ENCODE measurements at regions not wholly inside any gene's neighbourhood (a gene's known extent, or its start where the extent isn't known, plus 50 kb on each side); places are given as distances from the start of the nearest gene placed in this dataset.

DNA sequence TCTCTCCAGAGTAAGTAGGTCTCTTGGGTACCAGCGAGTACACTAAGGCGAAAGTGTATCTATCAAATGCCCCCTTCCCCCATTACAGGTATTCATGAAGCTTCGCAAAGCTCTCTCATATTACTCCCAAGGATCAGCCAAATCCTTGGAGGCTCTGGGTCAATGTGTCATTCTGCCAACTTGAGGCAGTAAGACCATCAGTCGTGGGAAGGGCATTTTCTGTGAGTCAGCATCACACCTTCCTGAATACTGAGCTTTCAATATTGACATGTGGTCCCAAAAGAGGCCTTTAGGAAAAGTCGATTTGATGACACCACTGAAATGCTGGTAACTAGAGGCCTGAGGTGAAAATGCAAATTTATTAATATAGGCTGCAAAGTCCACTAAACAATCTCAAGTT lies 323.9 kb downstream of the LRIG3 start:
- H3K27ac ChIP-seq (ENCODE audit: low read depth, low read length): no peak overlapping the region
- no peaks in the 10 kb centered on the region for H3F3A ChIP-seq (ENCODE audit: insufficient read depth)
- H3K9me2 ChIP-seq (replicated peaks; ENCODE audit: insufficient read depth, low read length): no peaks in the 10 kb centered on the region
- TF ChIP-seq EZH2phosphoT487 (conservative IDR thresholded peaks at IDR 0.05; ENCODE audit: low read length): no peak
- TF ChIP-seq, protein P1, sequence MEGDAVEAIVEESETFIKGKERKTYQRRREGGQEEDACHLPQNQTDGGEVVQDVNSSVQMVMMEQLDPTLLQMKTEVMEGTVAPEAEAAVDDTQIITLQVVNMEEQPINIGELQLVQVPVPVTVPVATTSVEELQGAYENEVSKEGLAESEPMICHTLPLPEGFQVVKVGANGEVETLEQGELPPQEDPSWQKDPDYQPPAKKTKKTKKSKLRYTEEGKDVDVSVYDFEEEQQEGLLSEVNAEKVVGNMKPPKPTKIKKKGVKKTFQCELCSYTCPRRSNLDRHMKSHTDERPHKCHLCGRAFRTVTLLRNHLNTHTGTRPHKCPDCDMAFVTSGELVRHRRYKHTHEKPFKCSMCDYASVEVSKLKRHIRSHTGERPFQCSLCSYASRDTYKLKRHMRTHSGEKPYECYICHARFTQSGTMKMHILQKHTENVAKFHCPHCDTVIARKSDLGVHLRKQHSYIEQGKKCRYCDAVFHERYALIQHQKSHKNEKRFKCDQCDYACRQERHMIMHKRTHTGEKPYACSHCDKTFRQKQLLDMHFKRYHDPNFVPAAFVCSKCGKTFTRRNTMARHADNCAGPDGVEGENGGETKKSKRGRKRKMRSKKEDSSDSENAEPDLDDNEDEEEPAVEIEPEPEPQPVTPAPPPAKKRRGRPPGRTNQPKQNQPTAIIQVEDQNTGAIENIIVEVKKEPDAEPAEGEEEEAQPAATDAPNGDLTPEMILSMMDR (IDR thresholded peaks at IDR 0.05; ENCODE audit: insufficient read depth, low read length, poor library complexity, severe bottlenecking): no peak
- H3K9ac ChIP-seq (ENCODE audit: low read length): no peak overlapping the region
- H3K9me3 ChIP-seq (ENCODE audit: insufficient read depth, low read length): no peaks in the 10 kb centered on the region
- no peaks in the 10 kb centered on the region for H3K36me3 ChIP-seq (ENCODE audit: low read length)
- no peaks in the 10 kb centered on the region for H4K20me1 ChIP-seq (ENCODE audit: low read depth, low read length)
- no peaks in the 10 kb centered on the region for H3K27me3 ChIP-seq (ENCODE audit: low read length)
- H3K4me3 ChIP-seq (ENCODE audit: insufficient read depth, low read length, poor library complexity, severe bottlenecking): no peak overlapping the region
- no peaks in the 10 kb centered on the region for H3K79me2 ChIP-seq (ENCODE audit: insufficient read depth, low read length)
- H3K4me2 ChIP-seq (ENCODE audit: low read depth, low read length, poor library complexity, severe bottlenecking): no peak overlapping the region
- H2AFZ ChIP-seq (ENCODE audit: low read depth, low read length, severe bottlenecking): no peak overlapping the region

GRCh38 chr12:58601529-58601928 lies 318.8 kb downstream of the LRIG3 start:
- peaks cover 2% of the 10 kb centered on the region; the same call in 1 of the 2 replicates for H3K27me3 ChIP-seq (ENCODE audit: low read length)
- H2AFZ ChIP-seq (ENCODE audit: low read depth, low read length, severe bottlenecking): no peak overlapping the region
- no peaks in the 10 kb centered on the region for H3K9me3 ChIP-seq (ENCODE audit: insufficient read depth, low read length)
- H3K4me3 ChIP-seq (ENCODE audit: insufficient read depth, low read length, poor library complexity, severe bottlenecking): no peak overlapping the region
- H3K27ac ChIP-seq (ENCODE audit: low read depth, low read length): no peak overlapping the region
- no peaks in the 10 kb centered on the region for H3K36me3 ChIP-seq (ENCODE audit: low read length)
- H3K9me2 ChIP-seq (replicated peaks; ENCODE audit: insufficient read depth, low read length): no peaks in the 10 kb centered on the region
- H3K4me2 ChIP-seq (ENCODE audit: low read depth, low read length, poor library complexity, severe bottlenecking): no peak overlapping the region
- no peaks in the 10 kb centered on the region for H3K79me2 ChIP-seq (ENCODE audit: insufficient read depth, low read length)
- no peaks in the 10 kb centered on the region for H3F3A ChIP-seq (ENCODE audit: insufficient read depth)
- no peak overlapping the region for H3K9ac ChIP-seq (ENCODE audit: low read length)
- H4K20me1 ChIP-seq (ENCODE audit: low read depth, low read length): no peaks in the 10 kb centered on the region
- TF ChIP-seq, protein P1 (IDR thresholded peaks at IDR 0.05; ENCODE audit: insufficient read depth, low read length, poor library complexity, severe bottlenecking): no peak
- TF ChIP-seq EZH2phosphoT487 (conservative IDR thresholded peaks at IDR 0.05; ENCODE audit: low read length): no peak

DNA sequence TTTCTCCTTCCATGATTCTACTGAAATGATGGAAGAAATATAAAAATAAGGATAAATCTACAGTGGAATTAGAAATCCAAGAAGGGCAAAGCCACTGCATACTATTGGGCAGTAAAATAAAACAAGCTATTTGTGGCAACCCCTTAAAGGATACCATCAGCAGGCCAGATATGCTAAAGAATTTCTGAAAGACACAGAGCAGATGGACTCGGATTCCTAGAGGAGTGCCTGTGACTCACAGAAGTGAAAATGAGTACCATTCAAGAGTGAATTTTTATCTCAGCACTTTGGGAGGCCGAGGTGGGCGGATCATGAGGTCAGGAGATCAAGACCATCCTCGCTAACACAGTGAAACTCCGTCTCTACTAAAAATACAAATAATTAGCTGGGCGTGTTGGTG lies 318.1 kb downstream of the LRIG3 start:
- no peak overlapping the region for H3K4me3 ChIP-seq (ENCODE audit: insufficient read depth, low read length, poor library complexity, severe bottlenecking)
- no peaks in the 10 kb centered on the region for H3F3A ChIP-seq (ENCODE audit: insufficient read depth)
- no peaks in the 10 kb centered on the region for H3K79me2 ChIP-seq (ENCODE audit: insufficient read depth, low read length)
- H3K9me3 ChIP-seq (ENCODE audit: insufficient read depth, low read length): no peaks in the 10 kb centered on the region
- no peaks in the 10 kb centered on the region for H3K9me2 ChIP-seq (replicated peaks; ENCODE audit: insufficient read depth, low read length)
- no peaks in the 10 kb centered on the region for H4K20me1 ChIP-seq (ENCODE audit: low read depth, low read length)
- H2AFZ ChIP-seq (ENCODE audit: low read depth, low read length, severe bottlenecking): no peak overlapping the region
- H3K4me2 ChIP-seq (ENCODE audit: low read depth, low read length, poor library complexity, severe bottlenecking): no peak overlapping the region
- peaks cover 2% of the 10 kb centered on the region; the same call in 1 of the 2 replicates for H3K27me3 ChIP-seq (ENCODE audit: low read length)
- no peak overlapping the region for H3K9ac ChIP-seq (ENCODE audit: low read length)
- H3K36me3 ChIP-seq (ENCODE audit: low read length): no peaks in the 10 kb centered on the region
- H3K27ac ChIP-seq (ENCODE audit: low read depth, low read length): no peak overlapping the region
- TF ChIP-seq, protein P1 (IDR thresholded peaks at IDR 0.05; ENCODE audit: insufficient read depth, low read length, poor library complexity, severe bottlenecking): no peak
- no peak for TF ChIP-seq EZH2phosphoT487 (conservative IDR thresholded peaks at IDR 0.05; ENCODE audit: low read length)
